ENCODE measurements at regions not wholly inside any gene's neighbourhood (a gene's known extent, or its start where the extent isn't known, plus 50 kb on each side); places are given as distances from the start of the nearest gene placed in this dataset.

DNA sequence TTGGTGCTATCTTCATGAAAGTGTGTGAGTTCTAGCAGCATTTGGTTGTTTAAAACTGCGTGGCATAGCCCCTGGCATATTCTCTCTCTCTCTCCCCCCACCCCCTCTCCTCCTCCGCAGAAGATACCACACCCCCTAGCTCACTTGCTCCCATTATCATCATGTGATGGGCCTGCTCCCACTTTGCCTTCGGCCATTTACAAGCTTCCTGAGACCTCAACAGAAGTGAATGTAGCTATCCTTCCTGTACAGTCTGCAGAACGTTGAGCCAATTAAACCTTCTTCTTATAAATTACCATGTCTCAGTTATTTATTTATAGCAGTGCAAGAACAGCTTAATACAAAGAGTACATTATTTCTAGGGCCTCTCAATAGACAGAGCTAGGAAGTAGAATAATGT lies 1032.5 kb upstream of the CADM2 start:
- H3K4me3 ChIP-seq (ENCODE audit: low read depth, low read length) = no peak overlapping the region
- TF ChIP-seq, protein P1, sequence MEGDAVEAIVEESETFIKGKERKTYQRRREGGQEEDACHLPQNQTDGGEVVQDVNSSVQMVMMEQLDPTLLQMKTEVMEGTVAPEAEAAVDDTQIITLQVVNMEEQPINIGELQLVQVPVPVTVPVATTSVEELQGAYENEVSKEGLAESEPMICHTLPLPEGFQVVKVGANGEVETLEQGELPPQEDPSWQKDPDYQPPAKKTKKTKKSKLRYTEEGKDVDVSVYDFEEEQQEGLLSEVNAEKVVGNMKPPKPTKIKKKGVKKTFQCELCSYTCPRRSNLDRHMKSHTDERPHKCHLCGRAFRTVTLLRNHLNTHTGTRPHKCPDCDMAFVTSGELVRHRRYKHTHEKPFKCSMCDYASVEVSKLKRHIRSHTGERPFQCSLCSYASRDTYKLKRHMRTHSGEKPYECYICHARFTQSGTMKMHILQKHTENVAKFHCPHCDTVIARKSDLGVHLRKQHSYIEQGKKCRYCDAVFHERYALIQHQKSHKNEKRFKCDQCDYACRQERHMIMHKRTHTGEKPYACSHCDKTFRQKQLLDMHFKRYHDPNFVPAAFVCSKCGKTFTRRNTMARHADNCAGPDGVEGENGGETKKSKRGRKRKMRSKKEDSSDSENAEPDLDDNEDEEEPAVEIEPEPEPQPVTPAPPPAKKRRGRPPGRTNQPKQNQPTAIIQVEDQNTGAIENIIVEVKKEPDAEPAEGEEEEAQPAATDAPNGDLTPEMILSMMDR (IDR thresholded peaks at IDR 0.05; ENCODE audit: insufficient read depth, low read length) = no peak
- DNase-seq (ENCODE audit: low read depth) = no peak

DNA sequence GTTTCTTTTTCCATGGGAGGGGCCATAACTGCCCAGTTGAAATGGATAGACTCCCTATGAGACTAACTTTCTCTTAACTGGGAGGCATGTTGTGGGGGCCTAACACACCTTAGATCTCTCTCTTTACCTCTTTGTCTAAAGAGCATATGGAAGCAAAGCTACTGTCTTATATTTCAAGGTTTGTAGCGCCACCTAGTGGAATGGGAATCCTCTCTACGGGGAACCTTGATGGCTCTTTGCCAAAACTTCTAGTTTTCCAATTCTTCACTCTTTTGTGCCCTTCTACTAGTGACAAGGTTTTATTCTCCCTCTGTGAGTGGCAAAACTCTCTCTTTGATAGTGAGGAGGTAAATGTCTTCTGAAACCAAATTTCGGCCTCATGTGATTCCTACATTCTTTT lies 1030.4 kb upstream of the CADM2 start:
- DNase-seq (ENCODE audit: low read depth) = no peak
- TF ChIP-seq, protein P1 (IDR thresholded peaks at IDR 0.05; ENCODE audit: insufficient read depth, low read length) = no peak
- H3K4me3 ChIP-seq (ENCODE audit: low read depth, low read length) = no peak overlapping the region

DNA sequence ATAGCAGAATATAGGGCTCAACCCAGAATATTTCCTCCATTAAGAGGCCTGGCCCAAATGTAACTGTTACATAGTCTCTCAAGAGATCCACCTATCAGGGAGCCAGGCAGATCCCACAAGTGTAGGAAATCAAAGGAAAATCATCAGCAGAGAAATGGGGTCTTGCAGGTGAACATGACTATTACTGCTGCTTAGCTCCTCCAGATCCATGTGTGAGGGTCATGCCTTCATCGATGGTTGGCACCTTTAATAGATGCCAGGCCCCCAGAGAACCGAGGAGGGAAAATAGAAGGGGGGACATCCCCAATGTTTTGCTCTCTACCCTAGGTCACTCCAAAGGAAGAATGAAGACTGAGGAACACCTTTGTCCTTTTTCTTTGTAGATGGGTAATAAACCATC lies 1029.9 kb upstream of the CADM2 start:
- no peak overlapping the region for H3K4me3 ChIP-seq (ENCODE audit: low read depth, low read length)
- DNase-seq (ENCODE audit: low read depth) = no peak
- TF ChIP-seq, protein P1 (IDR thresholded peaks at IDR 0.05; ENCODE audit: insufficient read depth, low read length) = no peak

DNA sequence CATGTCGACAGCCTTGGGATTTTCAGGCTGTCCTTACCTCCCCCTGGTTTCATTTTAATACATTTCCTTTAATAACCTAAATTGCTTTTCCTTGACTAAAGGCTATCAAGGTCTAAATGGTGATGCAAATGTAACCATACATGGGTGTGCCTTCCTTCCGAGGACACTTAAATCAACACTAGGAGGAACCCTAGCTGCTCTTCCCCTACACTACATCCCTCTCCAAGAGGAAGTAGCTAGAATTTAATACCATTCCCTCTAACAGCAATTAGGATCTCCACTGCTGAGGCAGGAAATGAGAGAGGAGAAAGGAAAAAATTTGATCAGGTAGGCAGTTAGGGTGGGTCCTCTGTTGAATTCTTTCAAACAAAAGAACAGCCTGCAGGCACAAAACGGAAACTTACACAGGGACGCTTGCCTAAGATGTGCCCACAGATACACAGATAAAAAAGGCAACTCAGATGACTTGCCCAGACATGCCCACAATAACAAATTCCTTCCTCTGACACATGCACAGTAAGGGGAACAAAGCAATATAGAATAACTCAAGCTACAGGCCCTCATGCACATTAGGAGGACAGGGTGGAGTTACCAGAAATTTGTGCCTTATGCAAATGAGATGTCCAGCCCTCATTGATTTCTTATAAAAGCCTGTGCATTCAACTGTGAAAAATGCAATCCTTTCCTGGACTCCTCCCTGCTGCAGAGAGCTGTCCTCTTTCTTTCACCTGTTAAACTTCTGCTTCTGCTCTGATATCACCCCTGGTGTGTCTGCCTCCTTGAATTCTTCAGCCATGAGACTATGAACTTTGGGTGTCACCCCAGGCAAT lies 1024.4 kb upstream of the CADM2 start:
- DNase-seq (ENCODE audit: low read depth) = peak; percentile 0
- no peak overlapping the region for H3K4me3 ChIP-seq (ENCODE audit: low read depth, low read length)
- TF ChIP-seq, protein P1 (IDR thresholded peaks at IDR 0.05; ENCODE audit: insufficient read depth, low read length) = no peak

DNA sequence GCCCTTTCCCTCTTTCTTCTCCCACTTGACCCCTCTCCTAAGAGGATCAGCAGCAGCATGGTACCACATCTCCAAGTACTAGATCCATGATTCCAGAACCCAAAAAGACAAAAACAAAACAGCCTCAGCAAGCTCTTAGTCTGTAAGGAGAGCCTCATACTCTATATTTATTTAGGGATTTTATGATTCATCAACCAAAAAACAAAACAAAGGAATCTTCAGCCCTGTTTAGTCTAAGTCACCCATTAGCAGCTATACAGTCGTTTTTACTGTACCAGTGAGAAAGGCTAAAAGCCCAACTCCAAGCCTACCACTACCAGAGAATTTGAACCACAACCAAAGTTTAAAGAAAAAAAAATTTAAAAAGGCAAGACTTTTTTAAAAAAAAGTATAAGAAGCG lies 1020.3 kb upstream of the CADM2 start:
- H3K4me3 ChIP-seq (ENCODE audit: low read depth, low read length) = no peak overlapping the region
- TF ChIP-seq, protein P1 (IDR thresholded peaks at IDR 0.05; ENCODE audit: insufficient read depth, low read length) = no peak
- DNase-seq (ENCODE audit: low read depth) = no peak

DNA sequence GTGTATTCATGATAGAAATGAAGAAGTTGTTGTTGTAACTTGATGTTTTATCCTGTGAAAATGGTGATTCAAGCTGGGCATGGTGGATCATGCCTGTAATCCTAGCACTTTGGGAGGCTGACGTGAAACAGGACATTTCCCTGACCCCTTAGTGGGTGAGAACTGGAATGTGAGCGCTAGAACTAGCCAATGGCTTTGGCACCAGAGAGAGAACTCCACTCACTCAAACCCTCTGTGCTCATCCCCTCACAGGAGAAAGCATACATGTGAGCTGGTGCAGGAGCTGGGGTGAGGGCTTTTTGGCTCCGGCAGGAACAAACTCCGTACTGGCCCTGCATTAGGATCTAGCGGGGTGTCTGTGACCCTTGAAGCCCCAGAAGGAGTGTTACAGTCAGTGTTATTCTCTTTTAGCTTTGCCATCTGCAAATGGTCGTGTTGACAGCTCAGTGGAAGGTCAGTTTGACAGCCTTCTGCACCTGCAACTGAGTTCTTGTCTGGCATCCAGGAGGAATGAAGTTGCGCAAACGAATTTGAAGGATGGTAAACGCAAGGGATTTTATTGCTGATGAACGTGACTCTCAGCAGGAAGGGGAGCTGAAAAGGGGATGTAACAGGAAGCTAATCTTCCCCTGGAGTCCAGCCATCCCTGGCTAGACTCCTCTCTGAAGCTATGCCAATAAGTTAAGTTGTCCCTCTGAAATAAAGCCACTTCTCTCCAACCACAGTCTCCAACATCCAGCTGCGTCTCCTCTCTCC lies 1016.6 kb upstream of the CADM2 start:
- TF ChIP-seq, protein P1 (IDR thresholded peaks at IDR 0.05; ENCODE audit: insufficient read depth, low read length) = no peak
- DNase-seq (ENCODE audit: low read depth) = no peak
- H3K4me3 ChIP-seq (ENCODE audit: low read depth, low read length) = no peak overlapping the region

Data from fibroblast of the aortic adventitia (primary cell).